ENCODE measurements at regions not wholly inside any gene's neighbourhood (a gene's known extent, or its start where the extent isn't known, plus 50 kb on each side); places are given as distances from the start of the nearest gene placed in this dataset.

GRCh38 chr10:8700689-8701088 is 646.2 kb downstream of the GATA3 start:
- TF ChIP-seq CTCF (optimal IDR thresholded peaks at IDR 0.05 in 1 of 3, IDR thresholded peaks at IDR 0.05 in 1 of 3, conservative IDR thresholded peaks at IDR 0.05 in 1 of 3; ENCODE audit: extremely low read depth in 1 of 3, insufficient read depth in 2 of 3, low read length in 3 of 3) (no peak), EZH2 (IDR thresholded peaks at IDR 0.05; ENCODE audit: low read length) (no peak)
